GM23338 (cell line): ENCODE measurements at regions not wholly inside any gene's neighbourhood (a gene's known extent, or its start where the extent isn't known, plus 50 kb on each side); places are given as distances from the start of the nearest gene placed in this dataset.

Experiments
- ATAC-seq: fragments of 200-7000 bp; cut with Tn5 transposase; 3 replicates; pipeline ENCODE4 v1.9.1; 2020
- DNase-seq: peaks from one replicate; pipeline ENCODE4 v3.0.0-alpha.2; 2015; ENCODE audit warnings: low spot score
- H2AFZ ChIP-seq: fragments of 200-600 bp; sonication (generic); 2 replicates; pipeline ENCODE4 v1.8.0; 2016; ENCODE audit warnings: antibody characterized with exemption, mild to moderate bottlenecking, moderate library complexity
- H3F3A ChIP-seq: fragments of 200-600 bp; sonication (generic); replicated peaks from 2 replicates; pipeline ENCODE4 v1.8.0; 2017; ENCODE audit warnings: antibody characterized with exemption, mixed run types, low read depth
- H3K27ac ChIP-seq: fragments of 200-600 bp; sonication (generic); 2 replicates; pipeline ENCODE4 v1.6.1; 2016; ENCODE audit warnings: low read depth
- H3K27me3 ChIP-seq: fragments of 200-600 bp; sonication (generic); 2 replicates; pipeline ENCODE4 v1.8.0; 2016; ENCODE audit warnings: mild to moderate bottlenecking, mixed run types, moderate library complexity; ENCODE audit not compliant: insufficient read depth
- H3K36me3 ChIP-seq: fragments of 200-600 bp; sonication (generic); 2 replicates; pipeline ENCODE4 v1.8.0; 2016; ENCODE audit warnings: mild to moderate bottlenecking; ENCODE audit not compliant: insufficient read depth
- H3K4me1 ChIP-seq: fragments of 200-600 bp; sonication (generic); 2 replicates; pipeline ENCODE4 v1.8.0; 2016; ENCODE audit warnings: mild to moderate bottlenecking, moderate library complexity; ENCODE audit not compliant: insufficient read depth
- H3K4me2 ChIP-seq: fragments of 200-600 bp; sonication (generic); 2 replicates; pipeline ENCODE4 v1.7.1; 2017; ENCODE audit warnings: mixed run types
- H3K4me3 ChIP-seq: fragments of 200-600 bp; sonication (generic); 2 replicates; pipeline ENCODE4 v1.6.1; 2016; ENCODE audit warnings: mixed run types
- H3K79me2 ChIP-seq: fragments of 200-600 bp; sonication (generic); replicated peaks from 2 replicates; pipeline ENCODE4 v1.8.0; 2017; ENCODE audit warnings: mild to moderate bottlenecking; ENCODE audit not compliant: insufficient read depth
- H3K9me2 ChIP-seq: fragments of 200-600 bp; sonication (generic); 2 replicates; pipeline ENCODE4 v1.8.0; 2017; ENCODE audit not compliant: insufficient read depth
- H4K20me1 ChIP-seq: fragments of 200-600 bp; sonication (generic); replicated peaks from 2 replicates; pipeline ENCODE4 v1.8.0; 2017; ENCODE audit warnings: mild to moderate bottlenecking; ENCODE audit not compliant: insufficient read depth
- H3K27ac Mint-ChIP-seq: 2 replicates; pipeline ENCODE4 v1.8.0; 2020; ENCODE audit warnings: inconsistent platforms, mild to moderate bottlenecking, moderate library complexity, mixed read lengths
- H3K27me3 Mint-ChIP-seq: 3 replicates; pipeline ENCODE4 v1.8.0; 2022; ENCODE audit warnings: low read depth, mild to moderate bottlenecking, moderate library complexity, mixed read lengths, inconsistent platforms; ENCODE audit not compliant: insufficient read depth, poor library complexity
- H3K36me3 Mint-ChIP-seq: 3 replicates; pipeline ENCODE4 v1.8.0; 2021; ENCODE audit warnings: low read depth, mild to moderate bottlenecking, inconsistent platforms, moderate library complexity, mixed read lengths
- H3K4me1 Mint-ChIP-seq: 3 replicates; pipeline ENCODE4 v1.8.0; 2020; ENCODE audit warnings: mild to moderate bottlenecking, inconsistent platforms, mixed read lengths
- H3K4me3 Mint-ChIP-seq: 3 replicates; pipeline ENCODE4 v1.8.0; 2021; ENCODE audit warnings: moderate library complexity, mild to moderate bottlenecking, inconsistent platforms, mixed read lengths
- H3K9me3 Mint-ChIP-seq: 3 replicates; pipeline ENCODE4 v1.8.0; 2020; ENCODE audit warnings: moderate library complexity, mild to moderate bottlenecking, inconsistent platforms, mixed read lengths
- ETS1 ChIP-seq: IDR thresholded peaks from 2 replicates; pipeline ENCODE4 v1.6.1; 2016; ENCODE audit warnings: antibody characterized with exemption
- EZH2 ChIP-seq: fragments of 200-600 bp; sonication (generic); IDR thresholded peaks from one replicate; pipeline ENCODE4 v1.8.0; 2017; ENCODE audit warnings: antibody characterized with exemption, mild to moderate bottlenecking, low read depth; ENCODE audit not compliant: unreplicated experiment
- NANOG ChIP-seq: IDR thresholded peaks from 2 replicates; pipeline ENCODE4 v1.6.1; 2016; ENCODE audit warnings: antibody characterized with exemption, borderline replicate concordance
- STAT1 ChIP-seq: IDR thresholded peaks from one replicate; pipeline ENCODE4 v1.6.1; 2016; ENCODE audit warnings: antibody characterized with exemption; ENCODE audit not compliant: unreplicated experiment
- ZNF114 ChIP-seq: fragments of 250-450 bp; sonication (Bioruptor Pico); IDR thresholded peaks from 2 replicates; pipeline ENCODE4 v1.5.0; 2020; ENCODE audit warnings: mild to moderate bottlenecking, moderate library complexity
- ZNF331 ChIP-seq: fragments of 250-450 bp; sonication (Bioruptor Pico); IDR thresholded peaks from 2 replicates; pipeline ENCODE4 v1.5.0; 2020; ENCODE audit warnings: low read depth, mild to moderate bottlenecking, moderate library complexity
- TF ChIP-seq, protein P1 (sequence below): fragments of 250-450 bp; sonication (Bioruptor Pico); IDR thresholded peaks from 2 replicates; pipeline ENCODE4 v1.5.0; 2020; ENCODE audit warnings: mild to moderate bottlenecking, moderate library complexity
- TF ChIP-seq, protein P2 (sequence below), 2 experiments: fragments of 200-600 bp in 1 of 2; sonication (generic) in 1 of 2; conservative IDR thresholded peaks; 2 replicates each; pipeline versions ENCODE4 v1.5.1 to v1.6.1; 2016 to 2017; ENCODE audit warnings: antibody characterized with exemption in 2 of 2, low read depth in 2 of 2, mild to moderate bottlenecking in 2 of 2, moderate library complexity in 1 of 2

DNA sequence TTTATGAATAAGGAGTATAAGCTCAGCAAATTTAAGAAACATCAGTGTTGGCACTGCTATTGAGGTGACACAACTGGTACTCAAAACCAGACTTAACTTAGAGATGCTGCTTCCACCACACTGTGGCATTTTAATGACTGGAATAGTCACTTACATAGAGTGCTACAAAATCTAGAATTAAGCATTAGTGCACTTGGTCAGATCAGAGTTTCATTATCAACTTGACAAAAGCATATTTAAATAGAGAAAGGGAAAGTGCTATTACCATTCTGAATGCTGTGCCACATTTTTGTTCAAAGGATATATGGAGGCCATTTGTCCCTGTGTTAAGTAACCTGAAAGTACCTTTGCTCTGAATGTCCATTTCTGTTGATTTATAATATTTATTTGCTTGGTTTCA is 800.7 kb upstream of the ALCAM start:
- Mint-ChIP-seq H3K36me3 (peaks cover 8% of the 10 kb centered on the region; the same call in 2 of the 3 replicates), H3K9me3 (peaks cover 6% of the 10 kb centered on the region), H3K4me1 (no peaks in the 10 kb centered on the region), H3K27ac (no peak overlapping the region), H3K4me3 (no peak overlapping the region), H3K27me3 (no peaks in the 10 kb centered on the region)
- TF ChIP-seq EZH2 (no peak), NANOG (no peak), STAT1 (no peak), ZNF331 (no peak), ETS1 (no peak)
- TF ChIP-seq, protein P1, sequence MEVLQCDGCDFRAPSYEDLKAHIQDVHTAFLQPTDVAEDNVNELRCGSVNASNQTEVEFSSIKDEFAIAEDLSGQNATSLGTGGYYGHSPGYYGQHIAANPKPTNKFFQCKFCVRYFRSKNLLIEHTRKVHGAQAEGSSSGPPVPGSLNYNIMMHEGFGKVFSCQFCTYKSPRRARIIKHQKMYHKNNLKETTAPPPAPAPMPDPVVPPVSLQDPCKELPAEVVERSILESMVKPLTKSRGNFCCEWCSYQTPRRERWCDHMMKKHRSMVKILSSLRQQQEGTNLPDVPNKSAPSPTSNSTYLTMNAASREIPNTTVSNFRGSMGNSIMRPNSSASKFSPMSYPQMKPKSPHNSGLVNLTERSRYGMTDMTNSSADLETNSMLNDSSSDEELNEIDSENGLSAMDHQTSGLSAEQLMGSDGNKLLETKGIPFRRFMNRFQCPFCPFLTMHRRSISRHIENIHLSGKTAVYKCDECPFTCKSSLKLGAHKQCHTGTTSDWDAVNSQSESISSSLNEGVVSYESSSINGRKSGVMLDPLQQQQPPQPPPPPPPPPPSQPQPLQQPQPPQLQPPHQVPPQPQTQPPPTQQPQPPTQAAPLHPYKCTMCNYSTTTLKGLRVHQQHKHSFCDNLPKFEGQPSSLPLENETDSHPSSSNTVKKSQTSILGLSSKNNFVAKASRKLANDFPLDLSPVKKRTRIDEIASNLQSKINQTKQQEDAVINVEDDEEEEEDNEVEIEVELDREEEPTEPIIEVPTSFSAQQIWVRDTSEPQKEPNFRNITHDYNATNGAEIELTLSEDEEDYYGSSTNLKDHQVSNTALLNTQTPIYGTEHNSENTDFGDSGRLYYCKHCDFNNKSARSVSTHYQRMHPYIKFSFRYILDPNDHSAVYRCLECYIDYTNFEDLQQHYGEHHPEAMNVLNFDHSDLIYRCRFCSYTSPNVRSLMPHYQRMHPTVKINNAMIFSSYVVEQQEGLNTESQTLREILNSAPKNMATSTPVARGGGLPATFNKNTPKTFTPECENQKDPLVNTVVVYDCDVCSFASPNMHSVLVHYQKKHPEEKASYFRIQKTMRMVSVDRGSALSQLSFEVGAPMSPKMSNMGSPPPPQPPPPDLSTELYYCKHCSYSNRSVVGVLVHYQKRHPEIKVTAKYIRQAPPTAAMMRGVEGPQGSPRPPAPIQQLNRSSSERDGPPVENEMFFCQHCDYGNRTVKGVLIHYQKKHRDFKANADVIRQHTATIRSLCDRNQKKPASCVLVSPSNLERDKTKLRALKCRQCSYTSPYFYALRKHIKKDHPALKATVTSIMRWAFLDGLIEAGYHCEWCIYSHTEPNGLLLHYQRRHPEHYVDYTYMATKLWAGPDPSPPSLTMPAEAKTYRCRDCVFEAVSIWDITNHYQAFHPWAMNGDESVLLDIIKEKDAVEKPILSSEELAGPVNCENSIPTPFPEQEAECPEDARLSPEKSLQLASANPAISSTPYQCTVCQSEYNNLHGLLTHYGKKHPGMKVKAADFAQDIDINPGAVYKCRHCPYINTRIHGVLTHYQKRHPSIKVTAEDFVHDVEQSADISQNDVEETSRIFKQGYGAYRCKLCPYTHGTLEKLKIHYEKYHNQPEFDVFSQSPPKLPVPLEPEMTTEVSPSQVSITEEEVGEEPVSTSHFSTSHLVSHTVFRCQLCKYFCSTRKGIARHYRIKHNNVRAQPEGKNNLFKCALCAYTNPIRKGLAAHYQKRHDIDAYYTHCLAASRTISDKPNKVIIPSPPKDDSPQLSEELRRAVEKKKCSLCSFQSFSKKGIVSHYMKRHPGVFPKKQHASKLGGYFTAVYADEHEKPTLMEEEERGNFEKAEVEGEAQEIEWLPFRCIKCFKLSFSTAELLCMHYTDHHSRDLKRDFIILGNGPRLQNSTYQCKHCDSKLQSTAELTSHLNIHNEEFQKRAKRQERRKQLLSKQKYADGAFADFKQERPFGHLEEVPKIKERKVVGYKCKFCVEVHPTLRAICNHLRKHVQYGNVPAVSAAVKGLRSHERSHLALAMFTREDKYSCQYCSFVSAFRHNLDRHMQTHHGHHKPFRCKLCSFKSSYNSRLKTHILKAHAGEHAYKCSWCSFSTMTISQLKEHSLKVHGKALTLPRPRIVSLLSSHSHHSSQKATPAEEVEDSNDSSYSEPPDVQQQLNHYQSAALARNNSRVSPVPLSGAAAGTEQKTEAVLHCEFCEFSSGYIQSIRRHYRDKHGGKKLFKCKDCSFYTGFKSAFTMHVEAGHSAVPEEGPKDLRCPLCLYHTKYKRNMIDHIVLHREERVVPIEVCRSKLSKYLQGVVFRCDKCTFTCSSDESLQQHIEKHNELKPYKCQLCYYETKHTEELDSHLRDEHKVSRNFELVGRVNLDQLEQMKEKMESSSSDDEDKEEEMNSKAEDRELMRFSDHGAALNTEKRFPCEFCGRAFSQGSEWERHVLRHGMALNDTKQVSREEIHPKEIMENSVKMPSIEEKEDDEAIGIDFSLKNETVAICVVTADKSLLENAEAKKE, result no peak
- Histone ChIP-seq H2AFZ (no peak overlapping the region), H3K4me3 (no peak overlapping the region), H3F3A (no peaks in the 10 kb centered on the region), H3K27ac (no peak overlapping the region), H3K36me3 (no peaks in the 10 kb centered on the region), H3K9me2 (no peaks in the 10 kb centered on the region), H3K4me2 (no peak overlapping the region), H3K79me2 (no peaks in the 10 kb centered on the region), H3K4me1 (no peaks in the 10 kb centered on the region), H3K27me3 (no peaks in the 10 kb centered on the region), H4K20me1 (no peaks in the 10 kb centered on the region)
- ATAC-seq, result no peak
- no peak for DNase-seq

DNA sequence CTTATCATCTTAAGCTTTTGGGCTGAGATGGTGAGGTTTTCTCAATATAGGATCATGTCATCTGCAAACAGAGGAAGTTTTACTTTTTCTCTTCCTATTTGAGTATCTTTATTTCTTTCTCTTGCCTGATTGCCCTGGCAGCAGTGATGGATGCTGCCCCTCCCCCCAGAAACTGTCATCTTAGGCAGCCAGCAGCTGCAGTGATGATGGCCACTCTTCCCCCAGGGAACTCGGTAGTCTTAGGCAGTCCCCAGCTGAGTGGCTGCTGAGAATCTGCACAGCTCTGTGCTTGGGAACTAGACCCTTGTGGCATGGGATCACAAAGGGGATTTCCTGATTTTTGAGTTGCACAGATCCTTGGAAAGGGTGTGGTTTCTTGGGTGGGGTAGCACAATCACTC is 791.1 kb upstream of the ALCAM start:
- Mint-ChIP-seq H3K4me3 (no peak overlapping the region), H3K27ac (no peak overlapping the region), H3K4me1 (no peaks in the 10 kb centered on the region), H3K9me3 (peaks cover 66% of the 10 kb centered on the region), H3K36me3 (peaks cover 54% of the 10 kb centered on the region), H3K27me3 (no peaks in the 10 kb centered on the region)
- H4K20me1 ChIP-seq, result no peaks in the 10 kb centered on the region
- H3K9me2 ChIP-seq, result no peaks in the 10 kb centered on the region
- H3K4me1 ChIP-seq, result no peaks in the 10 kb centered on the region
- H3K4me2 ChIP-seq, result no peak overlapping the region
- no peaks in the 10 kb centered on the region for H3F3A ChIP-seq
- ATAC-seq (no peak), DNase-seq (no peak)
- no peaks in the 10 kb centered on the region for H3K27me3 ChIP-seq
- no peak overlapping the region for H2AFZ ChIP-seq
- no peaks in the 10 kb centered on the region for H3K79me2 ChIP-seq
- H3K36me3 ChIP-seq, result peaks cover 6% of the 10 kb centered on the region; the same call in 1 of the 2 replicates
- no peak overlapping the region for H3K4me3 ChIP-seq
- no peak overlapping the region for H3K27ac ChIP-seq
- TF ChIP-seq, protein P2, sequence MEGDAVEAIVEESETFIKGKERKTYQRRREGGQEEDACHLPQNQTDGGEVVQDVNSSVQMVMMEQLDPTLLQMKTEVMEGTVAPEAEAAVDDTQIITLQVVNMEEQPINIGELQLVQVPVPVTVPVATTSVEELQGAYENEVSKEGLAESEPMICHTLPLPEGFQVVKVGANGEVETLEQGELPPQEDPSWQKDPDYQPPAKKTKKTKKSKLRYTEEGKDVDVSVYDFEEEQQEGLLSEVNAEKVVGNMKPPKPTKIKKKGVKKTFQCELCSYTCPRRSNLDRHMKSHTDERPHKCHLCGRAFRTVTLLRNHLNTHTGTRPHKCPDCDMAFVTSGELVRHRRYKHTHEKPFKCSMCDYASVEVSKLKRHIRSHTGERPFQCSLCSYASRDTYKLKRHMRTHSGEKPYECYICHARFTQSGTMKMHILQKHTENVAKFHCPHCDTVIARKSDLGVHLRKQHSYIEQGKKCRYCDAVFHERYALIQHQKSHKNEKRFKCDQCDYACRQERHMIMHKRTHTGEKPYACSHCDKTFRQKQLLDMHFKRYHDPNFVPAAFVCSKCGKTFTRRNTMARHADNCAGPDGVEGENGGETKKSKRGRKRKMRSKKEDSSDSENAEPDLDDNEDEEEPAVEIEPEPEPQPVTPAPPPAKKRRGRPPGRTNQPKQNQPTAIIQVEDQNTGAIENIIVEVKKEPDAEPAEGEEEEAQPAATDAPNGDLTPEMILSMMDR (conservative IDR thresholded peaks at IDR 0.05; ENCODE audit: low read depth in 2 of 2), result no peak
- TF ChIP-seq NANOG, result no peak
- TF ChIP-seq ZNF114 (CRISPR knock-in tag), result no peak
